Neuronal stem cell (in vitro differentiated cells): ENCODE measurements at regions not wholly inside any gene's neighbourhood (a gene's known extent, or its start where the extent isn't known, plus 50 kb on each side); places are given as distances from the start of the nearest gene placed in this dataset.
"Not testable (repeated sequence)": the region's sequence is repeated elsewhere in the genome, so short reads cannot be mapped to it uniquely, and the experiment has no call there.

ENCODE experiments used
- DNase-seq: peaks from one replicate; pipeline ENCODE4 v3.0.0-alpha.2; 2013; ENCODE audit warnings: low spot score
- H2AFZ ChIP-seq: one replicate; pipeline ENCODE4 v1.6.1; 2013; ENCODE audit warnings: mild to moderate bottlenecking, low read length, inconsistent platforms
- H2AK5ac ChIP-seq: 2 replicates; pipeline ENCODE4 v1.6.1; 2013; ENCODE audit warnings: low read depth, mild to moderate bottlenecking, inconsistent platforms, low read length, moderate library complexity, mixed read lengths
- H2BK120ac ChIP-seq: 2 replicates; pipeline ENCODE4 v1.6.1; 2013; ENCODE audit warnings: low read depth, mild to moderate bottlenecking, inconsistent platforms, low read length, moderate library complexity, mixed read lengths
- H2BK12ac ChIP-seq: one replicate; pipeline ENCODE4 v1.6.1; 2013; ENCODE audit warnings: low read length, inconsistent platforms
- H2BK15ac ChIP-seq: 2 replicates; pipeline ENCODE4 v1.6.1; 2013; ENCODE audit warnings: mild to moderate bottlenecking, low read length, inconsistent platforms, mixed read lengths
- H2BK5ac ChIP-seq: one replicate; pipeline ENCODE4 v1.6.1; 2013; ENCODE audit warnings: inconsistent platforms, mild to moderate bottlenecking, low read length, moderate library complexity
- H3K14ac ChIP-seq: one replicate; pipeline ENCODE4 v1.6.1; 2013; ENCODE audit warnings: low read length, inconsistent platforms
- H3K18ac ChIP-seq: 2 replicates; pipeline ENCODE4 v1.6.1; 2013; ENCODE audit warnings: low read length, inconsistent platforms
- H3K23ac ChIP-seq: 2 replicates; pipeline ENCODE4 v1.6.1; 2013; ENCODE audit warnings: low read depth, mild to moderate bottlenecking, mixed read lengths, low read length, inconsistent platforms; ENCODE audit not compliant: poor library complexity
- H3K27ac ChIP-seq: replicated peaks from 3 replicates; pipeline ENCODE4 v1.5.1; 2013; ENCODE audit warnings: low read length, inconsistent platforms
- H3K27me3 ChIP-seq, 3 experiments: 2 replicates each; pipeline ENCODE4 v1.6.1; 2013; ENCODE audit warnings: low read length in 3 of 3, mild to moderate bottlenecking in 2 of 3, inconsistent platforms in 1 of 3, low read depth in 1 of 3, mixed read lengths in 1 of 3, moderate library complexity in 1 of 3; ENCODE audit not compliant: control insufficient read depth in 3 of 3, insufficient read depth in 3 of 3
- H3K36me3 ChIP-seq, 2 donors: replicated peaks in 1 of 2; 2 replicates each; pipeline ENCODE4 v1.6.1; 2013; ENCODE audit warnings: low read length in 2 of 2; ENCODE audit not compliant: control insufficient read depth in 2 of 2, insufficient read depth in 2 of 2
- H3K4ac ChIP-seq: 2 replicates; pipeline ENCODE4 v1.6.1; 2013; ENCODE audit warnings: inconsistent platforms, mild to moderate bottlenecking, low read length, moderate library complexity
- H3K4me1 ChIP-seq, 2 donors: 1 replicate in 1 of 2; 2 replicates in 1 of 2; pipeline ENCODE4 v1.6.1; 2013; ENCODE audit warnings: low read length in 2 of 2, low read depth in 1 of 2; ENCODE audit not compliant: control insufficient read depth in 2 of 2, insufficient read depth in 1 of 2
- H3K4me2 ChIP-seq: one replicate; pipeline ENCODE4 v1.6.1; 2013; ENCODE audit warnings: mild to moderate bottlenecking, low read length, inconsistent platforms; ENCODE audit not compliant: insufficient read depth, poor library complexity, severe bottlenecking
- H3K4me3 ChIP-seq, 2 donors: 2 replicates each; pipeline ENCODE4 v1.5.1; 2013; ENCODE audit warnings: low read length in 2 of 2, mild to moderate bottlenecking in 2 of 2, inconsistent platforms in 1 of 2, moderate library complexity in 1 of 2
- H3K79me1 ChIP-seq: one replicate; pipeline ENCODE4 v1.6.1; 2013; ENCODE audit warnings: low read depth, mild to moderate bottlenecking, inconsistent platforms, low read length, moderate library complexity
- H3K9ac ChIP-seq: one replicate; pipeline ENCODE4 v1.6.1; 2013; ENCODE audit warnings: mild to moderate bottlenecking, low read depth, low read length, inconsistent platforms; ENCODE audit not compliant: poor library complexity
- H3K9me3 ChIP-seq, 2 donors: replicated peaks in 1 of 2; 2 replicates each; pipeline versions ENCODE3 to v1.6.1; 2013; ENCODE audit warnings: low read length in 2 of 2, mild to moderate bottlenecking in 2 of 2, inconsistent platforms in 1 of 2, low read depth in 1 of 2, mixed read lengths in 1 of 2, moderate library complexity in 1 of 2; ENCODE audit not compliant: control insufficient read depth in 2 of 2, insufficient read depth in 1 of 2
- H4K8ac ChIP-seq: one replicate; pipeline ENCODE4 v1.6.1; 2013; ENCODE audit warnings: low read depth, mild to moderate bottlenecking, inconsistent platforms, low read length, moderate library complexity
- H4K91ac ChIP-seq: one replicate; pipeline ENCODE4 v1.6.1; 2013; ENCODE audit warnings: low read length, low read depth, mild to moderate bottlenecking, inconsistent platforms; ENCODE audit not compliant: poor library complexity
- WGBS, 2 donors: extraction: QIAGEN DNeasy Blood & Tissue Kit; methylation state at CpG; one replicate each; pipeline ENCODE4 v1.1.7; 2013; ENCODE audit warnings: missing lambda C conversion rate in 2 of 2, mixed read lengths in 1 of 2; ENCODE audit not compliant: insufficient read length in 2 of 2, insufficient replicate concordance in 1 of 2; ENCODE audit errors: extremely low coverage in 2 of 2; 5-methylcytosine and 5-hydroxymethylcytosine counted together

GRCh38 chr7:69443136-69443535, 155.1 kb upstream of the AUTS2 start:
- no peak overlapping the region for H2BK5ac ChIP-seq
- H3K4me3 ChIP-seq, result no peak overlapping the region
- no peaks in the 10 kb centered on the region for H3K79me1 ChIP-seq
- H3K14ac ChIP-seq, result no peak overlapping the region
- no peaks in the 10 kb centered on the region for H3K36me3 ChIP-seq
- no peak overlapping the region for H3K4ac ChIP-seq
- no peaks in the 10 kb centered on the region for H3K9me3 ChIP-seq
- no peak overlapping the region for H3K23ac ChIP-seq
- H3K18ac ChIP-seq, result no peak overlapping the region
- H3K4me2 ChIP-seq, result no peak overlapping the region
- H3K4me1 ChIP-seq, result peaks cover 2 to 3% of the 10 kb centered on the region in 2 donors
- H2BK120ac ChIP-seq, result no peak overlapping the region
- no peak overlapping the region for H3K27ac ChIP-seq
- no peak overlapping the region for H2AFZ ChIP-seq
- DNase-seq, result no peak
- H4K91ac ChIP-seq, result no peak overlapping the region
- no peak overlapping the region for H2BK15ac ChIP-seq
- H4K8ac ChIP-seq, result no peak overlapping the region
- no CpG with 5 or more reads among the region's 2 CpGs for WGBS, 2 donors
- H2AK5ac ChIP-seq, result no peak overlapping the region
- no peaks in the 10 kb centered on the region for H3K27me3 ChIP-seq
- no peak overlapping the region for H3K9ac ChIP-seq
- no peak overlapping the region for H2BK12ac ChIP-seq

- no peak overlapping the region for H3K23ac ChIP-seq
- no peak overlapping the region for H2BK5ac ChIP-seq
- H2AFZ ChIP-seq, result peak overlapping the region; percentile 42
- no peak overlapping the region for H3K4ac ChIP-seq
- H2BK12ac ChIP-seq, result no peak overlapping the region
- no peaks in the 10 kb centered on the region for H3K36me3 ChIP-seq
- H2BK120ac ChIP-seq, result no peak overlapping the region
- H3K27me3 ChIP-seq, result no peaks in the 10 kb centered on the region
- peak overlapping the region; percentile 51 for H3K18ac ChIP-seq
- no peak overlapping the region for H3K27ac ChIP-seq
- H3K4me1 ChIP-seq, result peaks cover 0 to 5% of the 10 kb centered on the region in 2 donors
- H4K8ac ChIP-seq, result no peak overlapping the region
- no CpG with 5 or more reads among the region's 11 CpGs for WGBS, 2 donors
- peak overlapping the region; percentile 60 for H3K14ac ChIP-seq
- H3K9ac ChIP-seq, result no peak overlapping the region
- no peak for DNase-seq
- no peaks in the 10 kb centered on the region for H3K79me1 ChIP-seq
- no peak overlapping the region for H4K91ac ChIP-seq
- no peak overlapping the region for H3K4me3 ChIP-seq
- H3K9me3 ChIP-seq, result no peaks in the 10 kb centered on the region
- no peak overlapping the region for H3K4me2 ChIP-seq
- H2BK15ac ChIP-seq, result peak overlapping the region; percentile 32
- no peak overlapping the region for H2AK5ac ChIP-seq
Measured at GRCh38 chr7:69445541-69445940, 152.7 kb upstream of the AUTS2 start.

DNA sequence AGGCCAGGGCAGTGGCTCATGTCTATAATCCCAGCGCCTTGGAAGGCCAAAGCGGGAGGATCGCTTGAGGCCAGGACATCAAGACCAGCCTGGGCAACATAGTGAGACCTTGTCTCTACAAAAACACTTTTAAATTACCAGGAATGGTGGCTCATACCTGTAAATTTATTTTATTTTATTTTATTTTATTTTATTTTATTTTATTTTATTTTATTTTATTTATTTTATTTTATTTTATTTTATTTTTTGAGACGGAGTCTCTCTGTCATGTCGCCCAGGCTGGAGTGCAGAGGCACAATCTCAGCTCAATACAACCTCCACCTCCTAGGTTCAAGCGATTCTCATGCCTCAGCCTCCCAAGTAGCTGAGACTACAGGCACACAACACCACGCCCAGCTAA, 152.1 kb upstream of the AUTS2 start:
- not testable (repeated sequence) for H3K4ac ChIP-seq, H3K27ac ChIP-seq, H2AFZ ChIP-seq, H3K79me1 ChIP-seq, H3K18ac ChIP-seq, H4K8ac ChIP-seq, H3K4me3 ChIP-seq, H3K9ac ChIP-seq, H3K27me3 ChIP-seq, H2BK5ac ChIP-seq, H3K9me3 ChIP-seq, DNase-seq, H3K4me1 ChIP-seq, H2BK15ac ChIP-seq, H2BK120ac ChIP-seq, H4K91ac ChIP-seq, H3K4me2 ChIP-seq, H3K14ac ChIP-seq, H3K23ac ChIP-seq, H3K36me3 ChIP-seq, H2BK12ac ChIP-seq, H2AK5ac ChIP-seq
- no CpG with 5 or more reads among the region's 7 CpGs for WGBS, 2 donors

DNA sequence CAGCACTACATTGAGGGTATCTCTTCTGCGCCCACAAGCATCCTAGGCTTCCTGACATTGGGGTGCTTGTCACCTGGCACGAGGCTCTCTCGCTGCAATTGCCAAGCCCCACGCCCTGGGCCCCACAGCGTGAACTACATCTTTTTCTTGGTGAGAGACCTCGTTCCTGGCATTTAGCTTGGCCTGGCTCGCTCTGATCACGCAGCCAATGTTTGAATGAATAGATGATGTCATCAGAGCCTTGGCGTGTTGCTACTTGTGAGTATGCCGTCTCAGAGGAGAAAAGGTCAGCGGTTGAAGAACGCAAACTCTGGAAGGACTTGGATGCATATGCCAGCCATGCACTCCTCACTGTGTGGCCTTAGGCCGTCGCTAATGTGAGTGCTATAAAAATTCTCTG, 150.2 kb upstream of the AUTS2 start:
- Histone ChIP-seq H2AFZ (no peak overlapping the region), H3K27me3 (no peaks in the 10 kb centered on the region), H3K4me3 (no peak overlapping the region), H2BK120ac (no peak overlapping the region), H3K79me1 (no peaks in the 10 kb centered on the region), H2BK5ac (no peak overlapping the region), H3K4me2 (no peak overlapping the region), H4K91ac (no peak overlapping the region), H3K18ac (peak overlapping the region; percentile 20), H3K9ac (no peak overlapping the region), H3K4ac (no peak overlapping the region), H3K4me1 (peaks cover 0 to 5% of the 10 kb centered on the region in 2 donors), H3K36me3 (no peaks in the 10 kb centered on the region), H2BK12ac (no peak overlapping the region), H2AK5ac (peak overlapping the region; percentile 6), H3K23ac (no peak overlapping the region), H3K14ac (no peak overlapping the region), H2BK15ac (peak overlapping the region; percentile 2), H3K27ac (no peak overlapping the region), H4K8ac (no peak overlapping the region), H3K9me3 (no peaks in the 10 kb centered on the region)
- DNase-seq, result no peak
- WGBS, 2 donors, result no CpG with 5 or more reads among the region's 14 CpGs
